HTR-8/SVneo (cell line): ENCODE measurements at regions not wholly inside any gene's neighbourhood (a gene's known extent, or its start where the extent isn't known, plus 50 kb on each side); places are given as distances from the start of the nearest gene placed in this dataset.

Experiments
- DNase-seq: peaks from one replicate; pipeline ENCODE4 v3.0.0; 2011; ENCODE audit warnings: low spot score, mixed read lengths; ENCODE audit not compliant: insufficient read length
- FAIRE-seq: peaks from 2 replicates; lab custom pipeline; 2011; peaks lifted over from hg19 to GRCh38; lab: Jason Lieb, UNC

- DNase-seq (no peak), FAIRE-seq (no peak)
Observed at GRCh38 chr13:97852181-97852874, 101.1 kb upstream of the IPO5 start.

GRCh38 chr13:97853550-97853949 is 99.9 kb upstream of the IPO5 start:
- DNase-seq (no peak), FAIRE-seq (no peak)

- DNase-seq (peak; percentile 45), FAIRE-seq (peak; percentile 70)
Observed at GRCh38 chr13:97855570-97856303, 97.7 kb upstream of the IPO5 start.

GRCh38 chr13:97856304-97856675 is 97.2 kb upstream of the IPO5 start:
- FAIRE-seq (no peak), DNase-seq (no peak)

GRCh38 chr13:97858161-97858560 is 95.3 kb upstream of the IPO5 start:
- DNase-seq (no peak), FAIRE-seq (no peak)

GRCh38 chr13:97866346-97866745 is 87.1 kb upstream of the IPO5 start:
- no peak for FAIRE-seq

GRCh38 chr13:97866751-97867150 is 86.7 kb upstream of the IPO5 start:
- no peak for DNase-seq
- no peak for FAIRE-seq

More at GRCh38 chr13:97866346-97866745, 87.1 kb upstream of the IPO5 start:
- no peak for DNase-seq

GRCh38 chr13:97873398-97873797 is 80.1 kb upstream of the IPO5 start:
- FAIRE-seq, result no peak
- DNase-seq, result no peak

GRCh38 chr13:97875218-97875617 is 78.3 kb upstream of the IPO5 start:
- FAIRE-seq (no peak), DNase-seq (no peak)

GRCh38 chr13:97875911-97876310 is 77.6 kb upstream of the IPO5 start:
- no peak for DNase-seq

GRCh38 chr13:97878431-97879375 is 74.8 kb upstream of the IPO5 start:
- no peak for DNase-seq
- FAIRE-seq, result no peak

More at GRCh38 chr13:97875911-97876310, 77.6 kb upstream of the IPO5 start:
- no peak for FAIRE-seq

- no peak for FAIRE-seq
- DNase-seq, result peak; percentile 52
Observed at GRCh38 chr13:97879646-97880310, 73.7 kb upstream of the IPO5 start.

GRCh38 chr13:97880311-97880675 is 73.2 kb upstream of the IPO5 start:
- FAIRE-seq, result no peak
- DNase-seq, result no peak

- no peak for FAIRE-seq
- DNase-seq, result no peak
Observed at GRCh38 chr13:97881556-97881955, 71.9 kb upstream of the IPO5 start.

- FAIRE-seq (no peak), DNase-seq (no peak)
Observed at GRCh38 chr13:97883396-97883795, 70.1 kb upstream of the IPO5 start.

- DNase-seq (no peak), FAIRE-seq (no peak)
Observed at GRCh38 chr13:97884707-97885468, 68.6 kb upstream of the IPO5 start.

GRCh38 chr13:97885641-97886040 is 67.8 kb upstream of the IPO5 start:
- DNase-seq (no peak), FAIRE-seq (no peak)

- no peak for FAIRE-seq
- no peak for DNase-seq
Observed at GRCh38 chr13:97889803-97890202, 63.7 kb upstream of the IPO5 start.

GRCh38 chr13:97890573-97890972 is 62.9 kb upstream of the IPO5 start:
- no peak for FAIRE-seq
- no peak for DNase-seq
